ENCODE measurements at regions not wholly inside any gene's neighbourhood (a gene's known extent, or its start where the extent isn't known, plus 50 kb on each side); places are given as distances from the start of the nearest gene placed in this dataset.

DNA sequence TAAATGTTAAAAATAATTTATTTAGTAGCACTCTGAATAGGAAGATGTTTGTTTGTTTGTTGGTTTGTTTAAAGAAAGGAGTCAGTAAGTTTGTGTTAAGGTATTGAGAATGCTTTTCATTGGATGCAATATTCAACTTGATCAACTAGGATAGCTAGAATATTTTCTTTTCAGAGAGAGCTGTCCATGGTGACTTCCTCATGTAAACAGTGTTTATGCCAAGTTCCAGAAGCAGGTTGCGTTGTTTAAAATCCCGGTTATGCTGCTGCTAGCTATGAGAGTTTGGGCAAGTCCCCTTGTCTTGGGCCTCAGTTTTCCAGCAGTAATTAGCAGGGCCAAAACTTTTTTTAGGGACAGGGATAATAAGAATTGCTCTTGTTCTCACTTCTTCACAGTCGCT is 876.2 kb upstream of the HS3ST1 start:
- no peak for DNase-seq (ENCODE audit: extremely low read depth, low read depth)
- TF ChIP-seq, protein P1, sequence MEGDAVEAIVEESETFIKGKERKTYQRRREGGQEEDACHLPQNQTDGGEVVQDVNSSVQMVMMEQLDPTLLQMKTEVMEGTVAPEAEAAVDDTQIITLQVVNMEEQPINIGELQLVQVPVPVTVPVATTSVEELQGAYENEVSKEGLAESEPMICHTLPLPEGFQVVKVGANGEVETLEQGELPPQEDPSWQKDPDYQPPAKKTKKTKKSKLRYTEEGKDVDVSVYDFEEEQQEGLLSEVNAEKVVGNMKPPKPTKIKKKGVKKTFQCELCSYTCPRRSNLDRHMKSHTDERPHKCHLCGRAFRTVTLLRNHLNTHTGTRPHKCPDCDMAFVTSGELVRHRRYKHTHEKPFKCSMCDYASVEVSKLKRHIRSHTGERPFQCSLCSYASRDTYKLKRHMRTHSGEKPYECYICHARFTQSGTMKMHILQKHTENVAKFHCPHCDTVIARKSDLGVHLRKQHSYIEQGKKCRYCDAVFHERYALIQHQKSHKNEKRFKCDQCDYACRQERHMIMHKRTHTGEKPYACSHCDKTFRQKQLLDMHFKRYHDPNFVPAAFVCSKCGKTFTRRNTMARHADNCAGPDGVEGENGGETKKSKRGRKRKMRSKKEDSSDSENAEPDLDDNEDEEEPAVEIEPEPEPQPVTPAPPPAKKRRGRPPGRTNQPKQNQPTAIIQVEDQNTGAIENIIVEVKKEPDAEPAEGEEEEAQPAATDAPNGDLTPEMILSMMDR (IDR thresholded peaks at IDR 0.05; ENCODE audit: low read depth, low read length), result no peak

DNA sequence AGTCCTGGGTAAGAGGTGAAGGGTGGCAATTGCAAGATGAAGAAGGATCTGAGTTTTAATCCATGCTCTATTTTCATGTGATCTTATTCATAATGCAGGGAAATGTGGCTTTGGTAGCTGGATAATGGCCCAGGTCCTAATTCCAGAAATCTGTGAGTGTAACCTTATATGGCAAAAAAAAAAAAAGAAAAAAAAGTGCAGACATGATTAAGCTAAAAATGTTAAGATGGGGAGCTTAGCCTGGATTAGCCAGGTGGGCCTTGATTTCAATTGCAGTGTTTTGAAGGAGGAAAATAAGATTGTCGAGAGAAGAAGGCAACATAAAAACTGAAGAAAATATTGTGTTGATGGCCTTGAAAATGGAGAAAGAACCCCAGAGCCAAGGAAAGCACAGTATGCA is 867.7 kb upstream of the HS3ST1 start:
- no peak for DNase-seq (ENCODE audit: extremely low read depth, low read depth)
- TF ChIP-seq, protein P1 (IDR thresholded peaks at IDR 0.05; ENCODE audit: low read depth, low read length), result no peak

DNA sequence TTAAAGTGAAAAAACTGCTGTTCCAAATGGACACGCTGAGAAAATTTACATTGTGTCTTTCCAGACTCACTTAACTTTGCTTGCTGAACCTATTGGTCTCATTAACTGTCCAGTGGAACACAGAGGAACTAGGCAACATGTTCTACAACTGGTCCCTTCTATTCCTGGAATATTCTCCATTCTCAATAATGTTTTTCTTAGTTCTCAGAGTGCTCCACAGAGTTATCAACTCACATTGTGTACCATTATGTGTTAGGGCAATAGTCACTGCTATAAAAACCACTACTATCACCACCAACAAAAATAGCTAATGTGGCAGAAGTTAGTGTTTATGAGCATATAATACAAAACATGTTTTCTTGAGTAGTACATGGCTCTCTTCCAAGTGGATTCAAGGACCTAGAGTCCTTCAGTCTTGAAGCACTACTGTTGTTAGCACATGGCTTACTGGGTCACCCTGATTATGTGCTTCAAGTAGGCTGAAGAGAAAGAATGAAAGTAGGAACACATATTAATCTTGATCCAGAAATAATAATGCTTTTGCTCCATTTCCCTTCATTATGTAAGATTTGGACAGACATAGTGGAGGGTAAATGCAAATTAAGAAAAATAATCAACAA is 865.3 kb upstream of the HS3ST1 start:
- TF ChIP-seq, protein P1 (IDR thresholded peaks at IDR 0.05; ENCODE audit: low read depth, low read length), result no peak
- DNase-seq (ENCODE audit: extremely low read depth, low read depth), result no peak

DNA sequence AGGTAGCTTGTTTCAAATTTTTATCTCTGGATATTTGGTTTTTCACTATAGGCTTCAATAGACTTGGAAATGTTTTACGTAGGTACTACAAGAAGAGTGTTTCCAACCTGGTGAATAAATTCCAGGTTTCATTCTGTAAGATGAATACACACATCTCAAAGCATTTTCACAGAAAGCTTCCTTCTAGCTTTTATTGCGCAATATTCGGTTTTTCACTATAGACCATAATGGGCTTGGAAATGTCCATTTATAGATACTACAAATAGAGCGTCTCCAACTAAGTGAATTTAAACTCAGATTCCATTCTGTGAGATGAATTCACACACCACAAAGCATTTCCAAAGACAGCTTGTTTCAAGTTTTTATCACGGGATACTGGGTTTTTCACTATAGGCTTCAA is 857.7 kb upstream of the HS3ST1 start:
- TF ChIP-seq, protein P1 (IDR thresholded peaks at IDR 0.05; ENCODE audit: low read depth, low read length), result no peak
- no peak for DNase-seq (ENCODE audit: extremely low read depth, low read depth)

DNA sequence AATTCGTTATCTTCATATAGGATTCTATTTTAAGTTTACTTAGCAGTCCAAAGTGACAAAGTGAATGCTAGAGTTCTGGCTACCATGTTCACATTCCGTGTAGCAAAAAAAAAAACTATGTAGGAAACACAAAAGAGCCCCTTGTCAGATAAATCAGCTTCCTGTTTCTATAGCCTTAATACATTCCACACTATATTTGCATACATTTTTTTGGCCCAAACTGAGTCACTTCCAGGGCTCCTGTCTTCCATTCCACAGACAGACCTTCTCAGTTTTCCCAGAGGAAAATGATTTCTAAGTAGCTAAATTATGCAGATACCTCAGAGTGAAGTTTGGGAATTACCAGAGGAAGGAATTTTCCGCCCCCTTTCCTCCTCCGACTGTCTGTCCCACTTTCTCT is 841.9 kb upstream of the HS3ST1 start:
- TF ChIP-seq, protein P1 (IDR thresholded peaks at IDR 0.05; ENCODE audit: low read depth, low read length), result no peak

DNA sequence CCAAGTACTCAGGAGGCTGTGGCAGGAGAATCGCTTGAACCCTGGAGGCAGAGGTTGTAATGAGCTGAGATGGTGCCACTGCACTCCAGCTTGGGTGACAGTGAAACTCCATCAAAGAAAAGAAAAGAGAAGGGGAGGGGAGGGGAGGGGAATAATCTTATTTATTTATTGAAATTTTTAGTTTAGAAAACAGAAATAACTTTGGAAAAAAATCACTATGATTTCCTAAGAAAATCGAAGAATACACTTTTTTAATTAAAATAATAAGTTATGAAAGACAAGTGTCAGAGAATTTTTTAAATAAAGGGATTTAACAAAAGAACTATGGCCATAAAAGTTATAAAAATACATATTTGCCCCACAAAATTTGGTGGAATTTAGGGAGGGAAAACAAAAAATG is 836.9 kb upstream of the HS3ST1 start:
- TF ChIP-seq, protein P1 (IDR thresholded peaks at IDR 0.05; ENCODE audit: low read depth, low read length), result no peak

More for the DNA sequence above, 841.9 kb upstream of the HS3ST1 start:
- no peak for DNase-seq (ENCODE audit: extremely low read depth, low read depth)

DNA sequence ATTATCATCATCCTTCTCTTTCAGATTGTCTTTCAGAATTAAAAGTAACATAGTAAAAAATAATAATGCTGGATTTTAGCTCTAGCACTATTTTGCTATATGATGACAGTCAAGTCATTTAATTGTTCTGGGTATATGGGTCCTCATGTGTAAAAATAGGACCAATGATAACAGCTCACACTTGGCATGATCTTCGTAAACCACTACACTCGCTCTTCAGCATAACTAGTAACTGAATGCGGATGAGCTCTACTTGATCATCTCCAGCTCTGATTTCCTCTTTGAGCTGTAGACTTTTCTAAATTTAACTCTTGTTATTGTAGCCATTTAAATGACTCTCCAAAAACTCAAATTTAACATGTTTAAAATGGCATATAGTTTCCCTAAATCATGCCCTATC is 831.8 kb upstream of the HS3ST1 start:
- TF ChIP-seq, protein P1 (IDR thresholded peaks at IDR 0.05; ENCODE audit: low read depth, low read length), result no peak
- DNase-seq (ENCODE audit: extremely low read depth, low read depth), result no peak

More for the DNA sequence above, 836.9 kb upstream of the HS3ST1 start:
- no peak for DNase-seq (ENCODE audit: extremely low read depth, low read depth)
